ENCODE measurements at regions not wholly inside any gene's neighbourhood (a gene's known extent, or its start where the extent isn't known, plus 50 kb on each side); places are given as distances from the start of the nearest gene placed in this dataset.

DNA sequence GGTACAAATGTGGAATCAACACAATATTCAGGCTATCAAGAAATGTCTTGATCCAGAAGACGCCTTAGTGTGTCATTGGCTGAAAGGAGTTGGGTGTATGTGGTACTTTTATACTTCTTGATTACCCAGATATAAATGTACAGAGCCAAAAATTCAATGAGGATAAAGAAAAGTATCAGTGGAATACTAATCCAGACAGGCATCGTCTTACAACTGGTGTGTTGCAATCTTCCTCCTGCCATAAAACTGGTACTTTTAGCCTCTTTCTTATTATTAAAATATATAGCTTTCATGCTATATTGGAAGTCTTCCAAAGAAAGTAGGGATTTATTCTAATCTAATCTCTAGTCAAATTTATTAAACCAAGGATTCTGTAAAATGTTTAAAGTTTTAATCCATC lies 388.6 kb upstream of the MIR17HG start:
- TF ChIP-seq, protein P1, sequence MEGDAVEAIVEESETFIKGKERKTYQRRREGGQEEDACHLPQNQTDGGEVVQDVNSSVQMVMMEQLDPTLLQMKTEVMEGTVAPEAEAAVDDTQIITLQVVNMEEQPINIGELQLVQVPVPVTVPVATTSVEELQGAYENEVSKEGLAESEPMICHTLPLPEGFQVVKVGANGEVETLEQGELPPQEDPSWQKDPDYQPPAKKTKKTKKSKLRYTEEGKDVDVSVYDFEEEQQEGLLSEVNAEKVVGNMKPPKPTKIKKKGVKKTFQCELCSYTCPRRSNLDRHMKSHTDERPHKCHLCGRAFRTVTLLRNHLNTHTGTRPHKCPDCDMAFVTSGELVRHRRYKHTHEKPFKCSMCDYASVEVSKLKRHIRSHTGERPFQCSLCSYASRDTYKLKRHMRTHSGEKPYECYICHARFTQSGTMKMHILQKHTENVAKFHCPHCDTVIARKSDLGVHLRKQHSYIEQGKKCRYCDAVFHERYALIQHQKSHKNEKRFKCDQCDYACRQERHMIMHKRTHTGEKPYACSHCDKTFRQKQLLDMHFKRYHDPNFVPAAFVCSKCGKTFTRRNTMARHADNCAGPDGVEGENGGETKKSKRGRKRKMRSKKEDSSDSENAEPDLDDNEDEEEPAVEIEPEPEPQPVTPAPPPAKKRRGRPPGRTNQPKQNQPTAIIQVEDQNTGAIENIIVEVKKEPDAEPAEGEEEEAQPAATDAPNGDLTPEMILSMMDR (IDR thresholded peaks at IDR 0.05) = no peak
- TF ChIP-seq EZH2 (IDR thresholded peaks at IDR 0.05) = no peak

All from neural progenitor cell (in vitro differentiated cells).